GM10266 (cell line): ENCODE measurements at regions not wholly inside any gene's neighbourhood (a gene's known extent, or its start where the extent isn't known, plus 50 kb on each side); places are given as distances from the start of the nearest gene placed in this dataset.

Experiments
- DNase-seq: peaks from one replicate; pipeline ENCODE4 v3.0.0; 2012; ENCODE audit errors: extremely low spot score
- TF ChIP-seq, protein P1 (sequence below): IDR thresholded peaks from 2 replicates; pipeline ENCODE4 v1.5.1; 2012; ENCODE audit warnings: mild to moderate bottlenecking, low read depth; ENCODE audit not compliant: control insufficient read depth, insufficient read depth; ENCODE audit errors: missing control alignments

DNA sequence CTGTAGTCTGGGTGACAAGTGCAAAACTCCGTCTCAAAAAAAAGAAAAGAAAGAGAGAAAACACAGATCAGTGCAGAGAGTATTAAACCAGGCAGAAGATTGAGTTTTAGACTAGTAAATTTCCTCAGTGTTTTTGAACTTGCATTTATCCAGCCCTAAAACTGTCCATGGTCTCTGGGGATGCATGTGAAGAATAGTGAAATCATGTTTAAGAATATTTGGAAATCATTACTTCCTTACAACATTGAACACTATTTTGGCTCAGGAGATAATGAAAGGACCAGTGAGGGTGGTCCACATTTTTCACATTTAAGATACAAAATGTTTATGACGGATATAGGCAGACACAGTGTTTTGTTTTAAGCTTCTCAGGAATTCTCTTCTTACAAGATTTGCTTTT lies 195.8 kb upstream of the RASGEF1B start:
- TF ChIP-seq, protein P1, sequence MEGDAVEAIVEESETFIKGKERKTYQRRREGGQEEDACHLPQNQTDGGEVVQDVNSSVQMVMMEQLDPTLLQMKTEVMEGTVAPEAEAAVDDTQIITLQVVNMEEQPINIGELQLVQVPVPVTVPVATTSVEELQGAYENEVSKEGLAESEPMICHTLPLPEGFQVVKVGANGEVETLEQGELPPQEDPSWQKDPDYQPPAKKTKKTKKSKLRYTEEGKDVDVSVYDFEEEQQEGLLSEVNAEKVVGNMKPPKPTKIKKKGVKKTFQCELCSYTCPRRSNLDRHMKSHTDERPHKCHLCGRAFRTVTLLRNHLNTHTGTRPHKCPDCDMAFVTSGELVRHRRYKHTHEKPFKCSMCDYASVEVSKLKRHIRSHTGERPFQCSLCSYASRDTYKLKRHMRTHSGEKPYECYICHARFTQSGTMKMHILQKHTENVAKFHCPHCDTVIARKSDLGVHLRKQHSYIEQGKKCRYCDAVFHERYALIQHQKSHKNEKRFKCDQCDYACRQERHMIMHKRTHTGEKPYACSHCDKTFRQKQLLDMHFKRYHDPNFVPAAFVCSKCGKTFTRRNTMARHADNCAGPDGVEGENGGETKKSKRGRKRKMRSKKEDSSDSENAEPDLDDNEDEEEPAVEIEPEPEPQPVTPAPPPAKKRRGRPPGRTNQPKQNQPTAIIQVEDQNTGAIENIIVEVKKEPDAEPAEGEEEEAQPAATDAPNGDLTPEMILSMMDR, result no peak
- no peak for DNase-seq

DNA sequence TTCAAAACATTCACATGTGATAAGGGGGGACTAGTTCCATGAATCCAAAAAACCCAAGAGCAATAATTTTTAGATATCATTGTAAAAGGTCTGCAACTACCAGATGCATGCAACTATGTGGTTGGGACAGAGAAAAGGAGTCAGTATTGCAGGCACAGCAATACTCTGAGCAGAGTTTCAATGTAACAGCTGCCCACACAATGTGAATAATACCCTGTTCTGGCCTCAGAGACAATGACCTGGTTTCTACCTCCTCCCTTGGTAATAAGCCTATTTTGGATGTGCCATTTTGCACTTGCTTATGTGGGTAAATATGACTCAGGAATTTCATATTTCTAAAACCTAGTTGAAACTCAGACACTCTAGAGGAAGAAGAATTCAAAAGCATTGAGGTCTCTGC lies 194.8 kb upstream of the RASGEF1B start:
- DNase-seq, result no peak
- TF ChIP-seq, protein P1, result no peak

DNA sequence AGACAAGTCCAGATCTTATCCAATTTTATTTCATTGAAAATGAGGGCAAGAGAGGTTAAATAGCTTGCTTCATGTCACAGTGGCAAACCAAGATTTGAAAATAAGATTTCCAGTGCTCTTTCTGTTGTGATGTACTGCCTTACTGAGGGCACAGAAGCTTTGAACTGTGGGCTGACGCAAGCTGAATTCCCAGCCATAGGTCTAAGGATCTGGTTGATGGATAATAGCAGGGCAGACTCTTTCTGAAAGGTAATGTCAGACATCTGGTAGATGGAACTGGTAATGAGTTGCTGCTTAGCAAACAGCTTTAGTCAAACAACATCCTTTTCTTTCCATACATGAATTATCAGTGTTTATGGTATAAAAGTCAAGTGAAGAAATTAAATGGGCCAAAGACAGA lies 193.9 kb upstream of the RASGEF1B start:
- DNase-seq, result no peak
- TF ChIP-seq, protein P1, result no peak

DNA sequence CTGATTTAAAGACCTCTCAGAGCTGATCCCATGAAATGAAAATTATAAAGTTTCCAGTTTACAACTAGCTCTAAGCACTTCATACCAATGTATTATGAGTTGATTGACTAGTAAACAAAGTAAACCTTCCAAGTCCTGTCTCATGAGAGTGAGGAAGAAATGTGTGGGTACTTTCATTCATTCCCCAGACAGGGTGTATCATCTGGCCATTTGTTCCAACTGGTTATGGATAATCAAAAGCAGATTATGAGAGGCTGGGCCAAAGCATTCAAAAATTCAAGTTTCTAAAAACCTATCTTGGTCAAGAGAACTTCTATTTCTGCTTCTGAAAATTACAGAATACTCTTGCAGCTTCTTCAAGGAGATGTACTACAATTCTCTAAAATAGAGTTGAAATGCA lies 193.3 kb upstream of the RASGEF1B start:
- TF ChIP-seq, protein P1, result no peak

DNA sequence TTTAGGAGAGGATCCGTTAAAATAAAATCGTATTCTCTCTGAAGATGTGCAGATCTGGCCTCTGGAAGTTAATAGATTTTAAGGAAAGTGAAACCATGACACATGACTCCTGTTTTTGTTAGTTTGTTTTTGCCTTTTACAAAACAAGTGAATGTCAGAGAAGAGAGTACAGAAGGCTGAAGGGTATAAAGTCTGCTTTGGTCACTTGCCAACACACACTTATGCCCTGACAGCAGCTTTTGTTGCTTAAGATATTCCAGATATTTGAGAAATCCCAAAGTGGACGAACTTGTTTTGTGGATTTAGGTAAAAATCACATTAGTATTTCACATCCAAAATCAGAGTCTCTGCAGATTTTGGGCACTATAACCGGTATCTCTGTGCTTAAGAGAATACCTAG lies 192.4 kb upstream of the RASGEF1B start:
- TF ChIP-seq, protein P1, result no peak
- DNase-seq, result no peak

More for the DNA sequence above, 193.3 kb upstream of the RASGEF1B start:
- no peak for DNase-seq

DNA sequence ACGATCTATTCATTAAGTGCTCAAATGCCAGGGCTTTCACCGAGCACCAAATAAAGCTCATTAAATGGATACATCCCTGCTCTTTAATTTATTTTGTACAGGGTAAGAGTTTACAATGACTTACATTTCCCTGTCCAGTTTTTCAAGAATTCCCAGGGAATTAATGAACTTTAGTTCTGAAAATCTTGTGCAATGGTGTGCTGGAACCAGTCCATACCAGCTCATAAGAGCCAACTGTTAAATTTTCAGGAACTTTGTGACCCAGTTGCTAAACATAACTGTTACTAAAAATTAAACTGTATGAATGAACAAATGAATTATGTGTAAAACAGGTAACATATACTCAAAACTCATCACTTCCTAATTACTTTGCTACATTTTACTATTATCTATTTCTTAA lies 191.7 kb upstream of the RASGEF1B start:
- DNase-seq, result no peak
- TF ChIP-seq, protein P1, result no peak

DNA sequence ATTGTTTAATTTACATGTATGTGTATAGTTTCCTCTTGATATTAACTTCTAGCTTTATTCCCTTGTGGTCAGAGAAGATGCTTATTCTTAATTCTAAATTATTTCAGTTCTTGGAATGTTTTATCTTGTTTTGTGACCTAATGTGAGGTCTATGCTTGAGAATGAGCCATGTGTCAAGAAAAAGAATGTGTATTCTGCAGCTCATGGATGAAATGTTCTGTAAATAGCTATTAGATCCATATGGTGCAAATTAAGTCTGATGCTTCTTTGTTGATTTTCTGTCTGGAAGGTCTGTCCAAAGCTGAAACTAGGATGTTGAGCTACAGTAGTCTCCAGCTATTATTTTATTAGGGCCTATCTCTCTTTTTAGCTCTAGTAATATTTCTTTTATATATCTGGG lies 187.3 kb upstream of the RASGEF1B start:
- TF ChIP-seq, protein P1, result no peak
- DNase-seq, result no peak
